Upper lobe of left lung (tissue), 6 donors: ENCODE measurements at regions not wholly inside any gene's neighbourhood (a gene's known extent, or its start where the extent isn't known, plus 50 kb on each side); places are given as distances from the start of the nearest gene placed in this dataset.

Source experiments
- ATAC-seq, 2 donors: fragments of 200-7000 bp; cut with Tn5 transposase; one replicate each; pipeline ENCODE4 v1.9.1; 2022; ENCODE audit warnings: mild to moderate bottlenecking in 2 of 2, moderate library complexity in 2 of 2; ENCODE audit not compliant: low FRiP score in 2 of 2
- DNase-seq, 2 donors: peaks; one replicate each; pipeline ENCODE4 v3.0.0-alpha.2; 2019 to 2020
- H3K27ac ChIP-seq, 4 donors: fragments of 200-600 bp; sonication (generic); one replicate each; pipeline ENCODE4 v1.5.1; 2016 to 2019
- H3K27me3 ChIP-seq, 4 donors: fragments of 200-600 bp; sonication (generic); one replicate each; pipeline ENCODE4 v1.5.1; 2017 to 2019
- H3K36me3 ChIP-seq, 4 donors: fragments of 200-600 bp; sonication (generic); one replicate each; pipeline ENCODE4 v1.5.1; 2016 to 2019
- H3K4me1 ChIP-seq, 4 donors: fragments of 200-600 bp; sonication (generic); one replicate each; pipeline ENCODE4 v1.5.1; 2018 to 2019
- H3K4me3 ChIP-seq, 4 donors: fragments of 200-600 bp; sonication (generic); one replicate each; pipeline ENCODE4 v1.5.1; 2017 to 2019; ENCODE audit warnings: mild to moderate bottlenecking in 2 of 4, moderate library complexity in 1 of 4
- H3K9me3 ChIP-seq, 4 donors: fragments of 200-600 bp; sonication (generic); one replicate each; pipeline ENCODE4 v1.5.1; 2018 to 2019
- EP300 ChIP-seq, 4 donors: sonication (generic); formaldehyde crosslinking; IDR thresholded peaks; one replicate each; pipeline ENCODE4 v1.5.1; 2017; ENCODE audit warnings: antibody characterized with exemption in 4 of 4, control low read depth in 2 of 4
- POLR2A ChIP-seq, 4 donors: fragments of 450-650 bp; IDR thresholded peaks; one replicate each; pipeline ENCODE4 v1.5.1; 2016 to 2017; ENCODE audit warnings: antibody characterized with exemption in 4 of 4, mild to moderate bottlenecking in 2 of 4
- POLR2AphosphoS5 ChIP-seq, 2 donors: sonication (generic); formaldehyde crosslinking; IDR thresholded peaks; one replicate each; pipeline ENCODE4 v1.5.1; 2017; ENCODE audit warnings: antibody characterized with exemption in 2 of 2
- WGBS, 2 donors: methylation state at CpG; one replicate each; pipeline ENCODE4 v1.1.5; 2017 to 2018; 5-methylcytosine and 5-hydroxymethylcytosine counted together
- TF ChIP-seq, protein P1 (sequence below), 6 experiments: fragments of 450-650 bp in 4 of 6; fragments of 200-600 bp in 2 of 6; sonication (generic) in 2 of 6; IDR thresholded peaks; one replicate each; pipeline ENCODE4 v1.5.1; 2016 to 2019; ENCODE audit warnings: antibody characterized with exemption in 6 of 6
- donor health status: DM: no; HTN: no; CAD: no; lungs with moderate emphysema.
- donor health status: DM: no; HTN: yes; CAD: no; lungs with severe emphysema.

DNA sequence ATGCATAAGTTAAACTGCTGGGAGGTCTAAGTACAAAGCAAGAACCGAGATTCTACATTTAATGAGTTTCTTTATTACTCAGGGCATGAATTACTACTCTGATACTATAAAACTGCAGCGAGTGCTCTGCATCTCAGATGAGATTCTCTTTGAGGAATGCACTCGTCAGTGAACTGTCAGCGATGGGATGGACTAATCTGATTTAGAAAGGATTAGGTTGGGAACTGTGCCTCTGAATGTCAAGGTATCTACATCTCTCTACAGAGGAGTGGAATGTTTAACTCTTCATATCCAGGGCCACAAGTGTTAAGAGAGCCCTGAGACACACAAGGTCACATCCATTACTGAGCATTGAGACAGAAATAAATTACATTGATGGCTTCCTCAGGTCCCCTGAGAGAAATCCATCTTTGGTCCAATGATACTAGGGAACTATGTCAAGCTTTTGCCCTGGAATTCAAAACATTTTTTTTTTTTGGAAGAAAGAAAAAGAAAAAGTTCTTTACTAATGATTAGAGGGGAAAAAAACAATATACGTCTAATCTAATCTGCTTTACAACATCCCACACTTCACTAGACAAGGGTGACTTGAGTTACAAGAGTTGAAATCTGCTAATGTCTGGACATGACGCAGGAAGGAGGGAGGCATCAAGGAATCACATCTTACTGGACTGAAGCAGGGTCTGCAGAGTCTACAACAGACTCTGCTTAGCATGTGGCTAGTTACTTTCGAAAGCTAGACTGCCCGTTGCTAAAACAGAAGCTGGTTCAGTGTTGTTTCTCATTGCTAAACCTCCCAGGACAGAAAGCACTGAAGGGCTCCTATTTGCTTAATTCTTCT lies 270.0 kb upstream of the TLE4 start:
- H3K27me3 ChIP-seq, result no peaks in the 10 kb centered on the region
- H3K9me3 ChIP-seq, result no peaks in the 10 kb centered on the region

DNA sequence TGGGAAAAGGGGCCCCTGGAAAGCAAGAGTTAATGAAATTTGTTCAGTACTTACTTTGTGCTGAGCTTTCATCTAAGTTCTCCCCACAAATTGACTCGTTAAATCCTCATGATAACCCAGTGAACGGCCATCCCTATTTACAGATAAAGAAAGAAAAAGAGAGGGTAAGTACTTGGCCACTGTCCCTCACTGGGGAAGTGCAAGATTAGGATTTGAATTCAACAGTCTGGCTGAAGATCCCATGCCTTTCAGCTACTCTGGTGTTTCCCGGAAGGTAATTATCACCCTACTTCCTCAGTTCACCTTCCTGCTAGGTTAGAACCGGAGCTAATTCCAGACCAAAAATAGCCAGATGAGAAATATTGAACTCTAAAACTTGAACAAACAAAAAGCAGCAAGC lies 269.2 kb upstream of the TLE4 start:
- no peak for ATAC-seq
- WGBS, 2 donors, result 49 to 59% methylated on average over 4 of the region's 4 CpGs
- Histone ChIP-seq H3K27me3 (no peaks in the 10 kb centered on the region), H3K36me3 (no peaks in the 10 kb centered on the region), H3K9me3 (no peaks in the 10 kb centered on the region), H3K27ac (no peak overlapping the region), H3K4me1 (no peaks in the 10 kb centered on the region), H3K4me3 (no peak overlapping the region)
- TF ChIP-seq, protein P1, sequence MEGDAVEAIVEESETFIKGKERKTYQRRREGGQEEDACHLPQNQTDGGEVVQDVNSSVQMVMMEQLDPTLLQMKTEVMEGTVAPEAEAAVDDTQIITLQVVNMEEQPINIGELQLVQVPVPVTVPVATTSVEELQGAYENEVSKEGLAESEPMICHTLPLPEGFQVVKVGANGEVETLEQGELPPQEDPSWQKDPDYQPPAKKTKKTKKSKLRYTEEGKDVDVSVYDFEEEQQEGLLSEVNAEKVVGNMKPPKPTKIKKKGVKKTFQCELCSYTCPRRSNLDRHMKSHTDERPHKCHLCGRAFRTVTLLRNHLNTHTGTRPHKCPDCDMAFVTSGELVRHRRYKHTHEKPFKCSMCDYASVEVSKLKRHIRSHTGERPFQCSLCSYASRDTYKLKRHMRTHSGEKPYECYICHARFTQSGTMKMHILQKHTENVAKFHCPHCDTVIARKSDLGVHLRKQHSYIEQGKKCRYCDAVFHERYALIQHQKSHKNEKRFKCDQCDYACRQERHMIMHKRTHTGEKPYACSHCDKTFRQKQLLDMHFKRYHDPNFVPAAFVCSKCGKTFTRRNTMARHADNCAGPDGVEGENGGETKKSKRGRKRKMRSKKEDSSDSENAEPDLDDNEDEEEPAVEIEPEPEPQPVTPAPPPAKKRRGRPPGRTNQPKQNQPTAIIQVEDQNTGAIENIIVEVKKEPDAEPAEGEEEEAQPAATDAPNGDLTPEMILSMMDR (IDR thresholded peaks at IDR 0.05), result no peak
- TF ChIP-seq EP300 (IDR thresholded peaks at IDR 0.05), result no peak
- TF ChIP-seq POLR2AphosphoS5 (IDR thresholded peaks at IDR 0.05), result no peak
- no peak for TF ChIP-seq POLR2A (IDR thresholded peaks at IDR 0.05)
- no peak for DNase-seq

More for the DNA sequence above, 270.0 kb upstream of the TLE4 start:
- TF ChIP-seq POLR2A (IDR thresholded peaks at IDR 0.05) (no peak), EP300 (IDR thresholded peaks at IDR 0.05) (no peak), POLR2AphosphoS5 (IDR thresholded peaks at IDR 0.05) (no peak)
- TF ChIP-seq, protein P1 (IDR thresholded peaks at IDR 0.05), result no peak
- H3K4me3 ChIP-seq, result no peak overlapping the region
- WGBS, 2 donors, result 54 to 71% methylated on average over 8 of the region's 8 CpGs
- no peak for ATAC-seq
- H3K27ac ChIP-seq, result no peak overlapping the region
- no peaks in the 10 kb centered on the region for H3K4me1 ChIP-seq
- H3K36me3 ChIP-seq, result no peaks in the 10 kb centered on the region
- no peak for DNase-seq

DNA sequence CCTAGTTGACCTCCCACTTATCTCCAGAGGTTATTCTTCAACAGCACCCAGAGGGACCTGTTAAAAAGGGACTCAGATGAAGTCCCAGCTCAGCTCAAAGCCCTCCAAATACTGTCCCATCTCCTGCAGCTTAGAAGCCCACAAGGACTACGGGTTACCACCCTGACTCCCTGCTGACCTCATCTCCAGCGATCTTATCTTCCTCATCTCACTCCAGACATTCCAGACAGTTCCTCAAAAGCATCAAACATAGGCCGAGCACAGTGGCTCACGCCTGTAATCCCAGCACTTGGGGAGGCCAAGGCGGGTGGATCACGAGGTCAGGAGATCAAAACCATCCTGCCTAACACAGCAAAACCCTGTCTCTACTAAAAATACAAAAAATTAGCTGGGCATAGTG lies 263.8 kb upstream of the TLE4 start:
- TF ChIP-seq EP300 (IDR thresholded peaks at IDR 0.05) (no peak), POLR2AphosphoS5 (IDR thresholded peaks at IDR 0.05) (no peak), POLR2A (IDR thresholded peaks at IDR 0.05) (no peak)
- TF ChIP-seq, protein P1 (IDR thresholded peaks at IDR 0.05), result no peak
- H3K27me3 ChIP-seq, result no peaks in the 10 kb centered on the region
- no peaks in the 10 kb centered on the region for H3K4me1 ChIP-seq
- no peak overlapping the region for H3K27ac ChIP-seq
- ATAC-seq (no peak), DNase-seq (no peak)
- 65 to 78% methylated on average over 6 of the region's 6 CpGs for WGBS, 2 donors
- H3K4me3 ChIP-seq, result no peak overlapping the region
- H3K36me3 ChIP-seq, result no peaks in the 10 kb centered on the region
- H3K9me3 ChIP-seq, result no peaks in the 10 kb centered on the region

DNA sequence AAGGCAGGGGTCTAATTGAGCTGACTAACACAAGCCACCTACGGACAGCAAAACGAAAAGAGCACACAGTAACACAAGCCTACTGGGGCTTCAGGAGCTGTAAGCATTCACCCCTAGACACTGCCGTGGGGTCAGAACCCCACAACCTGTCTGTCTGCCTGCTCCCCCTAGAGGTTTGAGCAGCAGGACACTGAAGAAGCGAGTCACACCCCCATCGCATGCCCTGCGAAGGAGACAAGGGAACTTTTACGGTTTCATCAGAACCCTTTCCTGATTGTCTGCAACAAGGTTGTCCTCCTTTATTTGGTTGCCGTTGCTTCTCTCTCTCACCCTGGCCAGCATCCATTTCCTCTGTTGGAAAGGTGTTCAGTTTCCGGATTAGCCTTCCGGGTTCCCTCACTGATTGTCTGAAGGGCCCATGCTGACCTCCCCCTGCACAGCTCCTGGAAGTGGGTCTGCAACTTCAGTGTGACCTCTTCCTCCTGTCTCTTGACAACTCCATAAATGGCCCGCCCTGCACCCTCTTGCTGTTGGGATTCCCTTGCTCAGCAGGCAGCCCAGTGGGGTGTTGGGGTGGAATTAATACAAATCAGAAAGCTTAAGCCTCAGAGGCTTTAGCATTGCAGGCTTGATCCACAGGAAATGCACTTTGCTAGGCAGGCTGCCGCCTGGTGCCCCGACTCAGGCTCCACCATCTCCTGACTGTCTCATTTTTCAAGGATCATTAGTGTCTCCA lies 258.9 kb upstream of the TLE4 start:
- peak in 1 of 2 donors; percentile 6 for DNase-seq

More for the DNA sequence above, 258.9 kb upstream of the TLE4 start:
- H3K9me3 ChIP-seq, result no peaks in the 10 kb centered on the region
- no peak for ATAC-seq
- no peaks in the 10 kb centered on the region for H3K4me1 ChIP-seq
- TF ChIP-seq, protein P1 (IDR thresholded peaks at IDR 0.05), result no peak
- TF ChIP-seq POLR2AphosphoS5 (IDR thresholded peaks at IDR 0.05), result no peak
- TF ChIP-seq POLR2A (IDR thresholded peaks at IDR 0.05), result no peak
- TF ChIP-seq EP300 (IDR thresholded peaks at IDR 0.05), result no peak
- no peaks in the 10 kb centered on the region for H3K36me3 ChIP-seq
- no peak overlapping the region for H3K4me3 ChIP-seq
- H3K27me3 ChIP-seq, result no peaks in the 10 kb centered on the region
- H3K27ac ChIP-seq, result no peak overlapping the region
- WGBS, 2 donors, result 85 to 86% methylated on average over 11 to 13 of the region's 13 CpGs
